GM18870 (cell line): ENCODE measurements at regions not wholly inside any gene's neighbourhood (a gene's known extent, or its start where the extent isn't known, plus 50 kb on each side); places are given as distances from the start of the nearest gene placed in this dataset.

ENCODE experiments used
- ATAC-seq: cut with Tn5 transposase; IDR thresholded peaks from one replicate; pipeline ENCODE4 v1.9.1; 2021; ENCODE audit warnings: moderate library complexity; ENCODE audit not compliant: unreplicated experiment

DNA sequence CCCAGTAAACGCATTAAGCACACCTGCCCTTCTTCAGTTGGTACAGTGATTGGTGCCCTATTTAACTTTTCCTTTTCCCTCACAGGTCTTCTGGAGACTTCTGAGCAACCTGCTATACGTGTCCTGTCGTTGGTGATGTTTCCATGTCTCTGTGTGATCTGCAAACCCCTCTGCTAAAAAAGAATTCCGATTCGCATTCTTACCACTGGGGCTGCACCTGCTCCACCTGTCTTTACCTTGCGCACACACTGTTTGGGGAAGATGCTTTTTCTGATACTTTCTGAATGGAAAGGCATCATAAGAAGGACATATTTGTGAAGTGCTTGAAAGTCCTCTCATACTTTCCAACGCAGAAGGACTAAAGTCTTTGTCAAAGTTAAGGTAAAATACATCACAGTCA lies 323.9 kb upstream of the SOX11 start:
- ATAC-seq, result no peak

DNA sequence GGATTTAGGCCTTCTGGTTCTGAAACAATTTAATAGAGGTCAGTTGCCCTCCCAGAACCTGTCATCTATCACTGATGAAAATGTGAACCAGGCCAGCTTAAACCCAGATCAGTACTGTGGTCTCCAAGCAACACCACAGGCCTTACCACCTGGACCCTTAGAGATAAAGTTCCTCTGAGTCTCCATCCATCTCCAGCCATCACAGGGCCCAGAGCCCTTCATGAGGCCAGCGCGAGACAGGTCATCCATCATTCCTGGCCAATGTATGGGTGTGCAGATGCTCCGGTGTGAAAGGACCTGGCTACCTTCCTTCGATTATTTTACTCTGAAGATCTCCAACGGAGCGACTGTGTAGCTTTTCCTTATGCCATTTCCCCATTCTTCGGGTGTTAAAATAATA lies 322.7 kb upstream of the SOX11 start:
- ATAC-seq, result no peak

DNA sequence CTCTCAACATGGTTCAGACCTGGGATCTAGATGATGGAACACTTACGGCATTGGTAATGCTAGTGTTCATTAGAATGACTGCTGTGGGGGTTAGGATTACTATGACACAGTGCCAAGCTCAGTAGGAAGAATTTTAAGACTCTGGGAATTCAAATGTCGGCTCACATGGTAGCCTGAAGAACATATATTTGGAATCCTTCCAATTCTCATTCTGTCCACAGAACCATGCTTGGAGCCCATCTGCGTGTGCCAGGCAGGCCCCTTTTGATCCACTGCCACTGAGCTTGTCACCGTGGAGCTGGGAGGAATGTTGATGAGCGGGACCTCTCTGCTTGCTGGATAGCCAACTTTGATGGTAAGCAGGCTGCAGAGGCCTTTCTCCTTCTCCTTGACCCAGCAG lies 322.0 kb upstream of the SOX11 start:
- no peak for ATAC-seq

DNA sequence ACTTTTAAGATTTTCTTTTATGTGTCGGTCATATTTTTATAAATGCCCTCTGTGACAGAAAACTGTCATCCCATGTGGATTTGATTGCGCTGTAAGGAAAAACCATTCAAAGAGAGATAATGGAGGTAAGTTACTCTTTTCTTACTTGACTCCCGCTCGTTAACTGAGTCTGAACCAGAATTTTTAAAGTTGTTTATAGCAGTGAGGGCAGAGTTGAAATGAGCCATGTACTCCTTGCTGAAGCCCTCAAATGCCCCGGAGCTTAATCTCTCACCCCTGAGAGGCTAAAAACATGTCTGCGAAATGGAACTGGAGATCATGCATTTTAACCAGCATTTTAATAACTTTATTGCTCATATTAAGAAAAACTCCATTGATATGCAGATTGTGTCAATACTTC lies 320.0 kb upstream of the SOX11 start:
- ATAC-seq, result no peak

DNA sequence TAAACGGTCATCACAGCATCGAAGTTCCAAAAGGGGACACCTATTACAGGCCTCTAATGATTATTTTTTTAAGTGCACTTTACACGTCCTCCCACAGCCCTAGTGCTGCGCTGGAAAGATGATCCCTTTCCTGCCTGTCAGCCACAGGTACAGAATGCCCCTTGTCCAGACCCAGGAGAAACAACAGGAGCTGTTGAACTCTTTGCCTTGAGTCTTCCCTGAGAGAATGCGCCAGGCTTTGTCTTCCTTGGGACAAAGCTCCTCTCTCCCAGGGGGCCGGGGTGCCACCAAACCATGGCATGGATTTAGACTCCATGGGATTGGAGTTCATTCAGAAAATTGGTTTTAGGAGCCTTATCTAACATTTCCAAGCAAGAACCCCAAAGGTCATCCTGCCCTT lies 319.0 kb upstream of the SOX11 start:
- ATAC-seq, result no peak

DNA sequence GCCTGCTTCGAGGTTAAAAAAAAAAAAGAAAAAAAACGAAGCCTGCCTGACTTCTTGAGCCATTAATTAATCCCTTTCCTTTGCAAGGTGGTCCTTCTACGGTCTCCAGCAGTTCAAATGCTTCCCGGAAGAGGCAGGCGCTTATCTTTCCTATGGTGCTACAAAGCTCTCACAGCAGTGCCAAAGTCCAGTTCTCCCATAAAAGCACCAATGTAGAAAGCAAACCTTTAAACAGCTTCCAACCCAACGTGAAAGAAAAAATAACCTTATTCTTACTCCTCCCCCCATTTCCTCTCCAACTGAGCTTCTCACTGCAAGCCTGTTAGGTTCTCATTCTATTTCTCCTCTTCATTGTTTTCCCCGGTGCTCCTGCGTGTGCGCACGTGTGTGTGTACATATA lies 317.4 kb upstream of the SOX11 start:
- ATAC-seq, result no peak

DNA sequence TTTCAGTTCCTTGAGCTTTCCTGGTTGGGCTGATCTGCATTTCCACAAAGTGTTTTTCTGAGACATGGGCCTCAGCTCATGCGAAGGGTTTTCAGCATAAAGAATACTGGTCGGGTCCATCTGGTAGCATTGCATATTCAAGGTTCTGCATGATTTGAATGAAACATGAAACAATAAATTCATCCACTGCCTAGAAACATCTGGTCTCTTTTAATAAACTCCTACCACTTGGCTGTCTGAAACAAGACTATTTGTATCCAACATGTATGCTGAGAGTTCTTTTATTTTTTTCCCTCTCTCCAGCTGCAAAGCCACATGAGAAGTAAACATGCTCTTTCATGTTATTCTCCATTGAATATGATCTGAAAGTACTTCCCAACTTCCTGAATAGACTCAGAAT lies 314.9 kb upstream of the SOX11 start:
- no peak for ATAC-seq

DNA sequence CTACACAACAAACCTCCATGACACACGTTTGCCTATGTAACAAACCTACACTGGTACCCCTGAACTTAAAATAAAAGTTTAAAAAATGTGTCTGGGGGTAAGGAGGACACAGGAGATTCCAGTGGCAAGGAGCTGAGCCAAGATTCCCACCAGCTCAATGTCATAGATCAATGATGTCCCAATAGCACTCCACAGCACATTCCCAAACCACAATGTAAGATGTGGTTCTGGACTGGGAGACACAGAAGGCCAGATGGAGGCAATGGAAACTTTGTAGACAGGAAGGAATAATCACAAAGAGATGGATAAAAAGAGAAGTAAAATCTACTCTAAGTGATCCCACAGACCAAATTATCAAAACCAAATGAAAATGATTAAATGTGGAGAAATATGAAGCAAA lies 312.4 kb upstream of the SOX11 start:
- no peak for ATAC-seq

DNA sequence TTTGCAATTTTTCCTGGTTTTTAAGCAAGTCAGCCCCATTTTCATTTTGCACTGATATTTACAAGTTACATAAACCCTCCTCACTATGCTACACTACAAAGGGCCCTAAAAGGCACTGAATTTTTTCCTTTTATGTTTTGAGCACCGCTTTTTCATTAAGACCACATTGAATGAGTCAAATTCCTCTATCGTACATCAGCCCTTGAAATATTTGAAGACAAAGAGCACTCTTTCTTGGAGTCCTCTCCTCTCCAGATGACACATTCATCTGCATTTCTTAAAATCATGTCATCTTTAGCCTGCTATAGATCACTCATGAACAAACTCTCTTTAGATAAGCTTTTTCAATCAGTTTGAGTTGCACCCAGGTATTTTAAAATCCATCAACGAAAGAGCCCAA lies 306.6 kb upstream of the SOX11 start:
- ATAC-seq, result no peak

DNA sequence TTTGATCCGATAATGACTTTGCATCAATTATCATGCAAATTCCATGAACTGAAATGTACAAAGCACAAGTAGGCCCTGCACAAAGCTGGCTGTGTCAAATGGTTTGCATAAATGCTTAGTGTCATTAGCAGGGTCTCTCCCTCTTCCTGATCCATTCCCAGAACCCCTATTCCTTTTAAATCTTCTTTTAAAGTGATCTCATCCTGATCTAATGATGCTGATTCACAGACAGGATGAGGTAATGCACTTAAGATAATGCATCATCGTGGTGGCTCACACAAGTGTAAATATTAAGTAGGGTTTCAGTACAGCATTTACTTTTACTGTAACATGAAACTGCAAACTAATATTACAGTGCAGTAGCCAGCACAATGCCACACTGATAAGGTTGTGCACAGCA lies 304.8 kb upstream of the SOX11 start:
- no peak for ATAC-seq

DNA sequence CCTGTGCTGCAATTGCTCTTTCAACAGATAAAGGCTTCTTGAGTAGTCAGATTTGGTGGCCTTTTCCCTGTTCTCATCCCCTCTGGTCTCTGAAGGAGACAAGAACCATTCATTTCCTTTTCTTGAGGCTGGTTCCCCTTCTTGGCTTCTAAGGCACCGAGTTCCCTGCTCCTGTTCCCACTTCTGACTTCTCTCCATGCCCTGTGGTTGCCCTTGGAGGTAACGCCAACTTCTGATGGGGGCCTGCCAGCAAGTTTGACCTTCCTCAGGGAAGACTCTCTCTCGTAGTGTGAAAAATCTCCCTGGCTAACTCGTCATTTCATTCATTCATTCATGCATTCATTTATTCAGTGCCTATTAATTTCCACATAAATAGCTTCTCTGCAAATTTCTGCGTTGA lies 302.4 kb upstream of the SOX11 start:
- no peak for ATAC-seq

DNA sequence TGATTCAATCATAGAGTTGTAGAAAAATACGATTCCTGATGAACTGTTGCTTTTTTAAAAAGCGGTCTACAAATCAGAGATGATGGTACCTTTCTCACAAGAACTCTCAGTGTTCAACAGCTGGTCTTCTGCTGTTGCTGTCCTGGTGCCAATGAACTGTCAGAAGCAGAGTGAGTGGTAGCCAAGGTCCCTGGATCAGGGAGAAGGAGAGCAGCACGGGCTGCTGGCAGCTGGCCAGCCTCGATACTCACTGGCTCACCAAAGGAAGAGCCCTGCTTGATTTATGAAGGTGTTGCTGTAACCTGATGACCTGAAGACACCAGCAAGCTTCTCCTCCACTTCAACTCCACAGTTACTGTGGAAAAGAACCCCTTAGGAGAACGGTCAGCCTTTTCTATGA lies 300.8 kb upstream of the SOX11 start:
- ATAC-seq, result no peak

DNA sequence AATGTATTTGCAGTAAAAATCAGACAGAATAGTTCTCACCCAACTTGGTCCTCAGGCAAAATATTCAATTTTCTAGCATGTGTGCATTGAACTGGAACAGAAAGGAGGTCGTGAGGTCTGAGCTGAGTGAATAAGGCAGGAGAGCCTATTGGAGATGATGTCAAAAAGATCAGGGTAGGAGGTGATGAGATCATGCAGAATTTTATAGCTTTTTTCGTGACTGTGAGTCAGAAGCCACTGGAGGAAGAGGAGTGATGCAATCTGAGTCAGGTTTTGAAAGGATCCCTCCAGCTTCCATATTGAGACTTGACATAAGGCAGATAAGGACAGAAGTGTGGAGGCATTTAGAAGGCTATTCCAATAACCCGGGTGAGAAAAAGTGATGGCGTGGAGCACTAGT lies 299.5 kb upstream of the SOX11 start:
- no peak for ATAC-seq

DNA sequence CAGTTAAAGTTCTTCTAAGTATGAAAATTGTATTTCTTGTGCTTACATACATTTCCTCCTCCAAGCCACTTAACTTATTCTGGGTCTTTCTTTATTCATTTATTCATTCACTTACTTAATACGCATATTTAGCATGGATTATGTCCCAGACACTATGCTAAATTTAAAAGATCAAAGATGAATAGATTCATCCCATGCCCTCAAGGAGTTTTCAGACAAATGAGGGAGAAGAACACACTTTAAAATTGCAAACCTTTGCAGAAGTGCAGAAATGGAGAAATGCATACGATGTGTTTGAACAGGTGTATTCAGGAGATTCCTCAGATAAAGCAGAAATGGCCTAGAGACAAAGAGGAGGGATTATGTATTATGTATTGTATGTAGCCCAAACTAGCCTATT lies 298.7 kb upstream of the SOX11 start:
- ATAC-seq, result no peak

DNA sequence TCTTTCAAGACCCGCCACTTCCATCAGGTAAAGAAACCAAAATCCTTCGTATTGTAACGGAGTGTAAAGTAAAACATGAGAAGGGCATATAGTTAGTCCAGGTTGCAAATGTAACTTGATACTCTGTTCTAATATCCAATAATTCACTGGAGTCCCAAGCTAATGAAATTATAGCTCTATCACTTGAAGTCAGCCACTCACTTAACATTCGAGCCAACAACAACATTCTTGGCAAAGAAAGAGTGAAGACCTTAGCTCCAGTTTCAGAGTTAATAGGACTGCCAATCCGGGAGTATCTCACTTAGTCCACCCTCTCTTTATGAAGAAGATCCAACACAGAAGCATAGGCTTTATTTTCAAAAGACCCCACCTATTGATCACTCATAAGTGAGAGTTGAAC lies 298.0 kb upstream of the SOX11 start:
- ATAC-seq, result no peak

DNA sequence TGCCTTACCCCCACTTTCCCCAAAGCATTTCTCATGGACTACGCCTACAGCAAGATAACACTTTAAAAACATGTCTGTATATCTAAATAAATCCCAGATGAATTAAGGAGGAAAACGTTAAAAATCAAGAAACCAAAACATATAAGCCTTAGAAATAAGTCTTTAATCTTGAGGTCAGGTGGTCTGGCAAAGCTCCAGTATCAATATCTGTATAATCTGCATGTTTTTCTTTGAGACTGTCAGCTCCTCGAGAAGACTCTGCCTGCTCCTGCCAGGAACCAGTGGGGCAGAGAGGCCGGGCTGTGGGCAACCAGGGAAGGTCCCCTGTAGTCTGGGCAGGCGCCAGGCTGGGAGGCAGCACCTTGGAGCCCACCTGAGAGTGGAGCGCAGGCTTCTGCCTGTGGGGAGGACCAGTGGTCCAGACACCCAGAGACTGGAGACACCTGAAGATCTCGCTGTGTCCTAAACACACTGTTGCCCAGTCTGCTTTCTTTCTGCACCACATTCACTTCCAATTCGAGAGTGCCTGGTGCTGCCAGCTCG lies 291.0 kb upstream of the SOX11 start:
- no peak for ATAC-seq

DNA sequence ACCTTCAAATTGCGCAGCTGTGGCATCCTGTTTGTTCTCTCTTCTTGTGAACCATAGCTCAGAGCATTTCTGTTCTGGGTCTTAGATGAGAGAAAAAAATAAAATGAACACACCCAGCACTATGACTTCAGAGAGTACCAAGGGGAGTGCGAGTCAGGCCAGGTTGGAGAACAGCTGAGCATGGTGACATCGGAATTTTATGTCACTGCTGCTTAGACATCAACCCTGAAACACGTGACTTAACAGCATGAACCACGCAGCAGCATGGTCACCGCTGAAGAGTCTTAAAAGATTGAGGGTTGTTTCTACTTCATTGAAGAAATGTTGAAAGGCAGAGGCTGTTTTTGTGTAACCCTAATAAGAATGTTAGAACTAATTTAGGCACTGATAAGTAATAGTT lies 288.8 kb upstream of the SOX11 start:
- no peak for ATAC-seq

DNA sequence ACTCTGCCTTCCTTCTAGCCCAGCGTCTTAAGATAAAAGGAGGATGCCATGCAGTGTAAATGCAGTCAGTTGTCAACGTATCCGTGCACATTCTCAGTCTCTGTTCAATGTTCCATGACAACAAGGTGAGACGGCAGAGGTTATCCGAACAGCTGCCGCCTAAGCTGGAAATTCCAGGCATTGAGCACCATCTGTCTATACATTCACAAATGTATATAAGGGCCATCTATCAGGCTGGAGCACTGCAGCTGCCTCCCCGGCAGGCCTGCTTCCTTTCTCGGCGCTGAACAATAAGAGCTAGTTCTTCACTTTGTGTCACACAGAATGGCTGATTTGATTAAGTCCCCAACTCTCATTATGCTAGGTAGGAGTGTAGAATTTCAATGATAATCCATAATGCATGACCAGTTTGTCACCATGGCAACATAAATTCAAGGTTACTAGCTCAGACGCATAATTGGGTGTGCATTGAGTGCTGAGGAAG lies 282.2 kb upstream of the SOX11 start:
- ATAC-seq, result no peak

DNA sequence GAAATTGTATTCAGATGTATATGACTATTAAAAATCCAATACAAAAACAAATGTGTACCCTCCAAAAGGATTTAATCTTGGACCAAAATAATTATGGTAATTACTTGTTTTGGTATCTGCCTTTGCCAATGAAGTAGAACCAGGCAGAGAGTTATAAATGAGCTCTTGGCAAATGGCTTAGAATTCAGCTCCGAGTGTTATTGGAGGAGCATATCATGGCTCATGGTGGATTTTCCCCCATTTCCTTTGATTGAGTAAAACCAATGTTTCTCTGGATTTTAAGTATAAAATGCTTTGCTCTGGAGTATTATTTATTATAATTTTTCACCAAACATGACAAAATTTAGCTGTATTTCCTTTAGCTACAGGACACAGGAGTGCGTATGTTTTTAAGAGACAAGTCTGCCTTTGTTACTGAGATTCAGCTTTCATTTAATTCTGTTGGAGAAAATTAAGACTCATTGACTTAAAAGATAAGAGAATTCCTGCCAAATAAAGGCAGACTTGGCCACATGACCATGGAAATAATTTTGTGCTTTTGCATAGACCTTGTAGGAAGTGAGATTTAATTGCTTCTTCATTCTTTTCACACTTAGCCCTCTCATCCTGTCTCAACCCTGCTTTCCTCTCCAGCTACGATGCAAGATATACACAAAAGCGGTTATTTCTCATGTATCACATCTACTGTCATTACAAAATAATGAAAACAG lies 281.0 kb upstream of the SOX11 start:
- ATAC-seq, result no peak

DNA sequence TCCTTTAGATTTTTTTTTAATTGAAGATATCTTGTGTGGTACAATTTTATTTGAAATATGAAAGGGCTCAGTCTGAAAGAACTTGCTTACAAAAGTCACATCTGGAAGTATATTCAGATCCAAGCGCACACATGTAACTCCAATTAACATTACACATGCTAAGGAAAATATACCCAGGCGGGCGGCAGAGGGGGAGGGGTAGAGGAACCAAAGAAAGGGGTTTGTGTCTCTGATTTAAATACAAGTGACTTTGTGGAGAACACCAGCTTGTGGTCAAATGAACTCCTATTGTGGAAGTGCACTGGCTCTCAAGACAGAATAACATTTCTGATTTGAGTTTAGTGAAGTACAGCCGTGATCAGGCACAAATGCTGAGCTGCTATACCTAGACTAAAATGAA lies 280.2 kb upstream of the SOX11 start:
- ATAC-seq, result no peak

DNA sequence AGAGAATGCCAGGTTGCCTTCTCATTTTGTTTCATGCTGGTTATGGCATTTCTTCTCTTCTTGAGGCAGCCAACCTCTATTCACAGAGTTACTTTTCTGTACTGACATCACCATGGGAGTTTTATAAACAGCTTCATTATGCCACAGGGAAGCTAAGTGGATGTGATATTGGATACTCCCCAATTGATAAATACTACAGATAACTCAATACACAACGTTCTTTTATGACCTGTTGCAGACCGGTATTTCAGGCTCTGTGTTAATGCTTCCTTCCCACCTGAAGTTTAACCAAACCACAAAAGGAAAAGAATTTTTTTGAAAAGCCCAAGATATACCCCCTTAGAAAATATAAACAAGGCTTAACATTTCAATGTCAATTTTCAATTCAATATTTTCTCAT lies 258.3 kb upstream of the SOX11 start:
- ATAC-seq, result no peak

DNA sequence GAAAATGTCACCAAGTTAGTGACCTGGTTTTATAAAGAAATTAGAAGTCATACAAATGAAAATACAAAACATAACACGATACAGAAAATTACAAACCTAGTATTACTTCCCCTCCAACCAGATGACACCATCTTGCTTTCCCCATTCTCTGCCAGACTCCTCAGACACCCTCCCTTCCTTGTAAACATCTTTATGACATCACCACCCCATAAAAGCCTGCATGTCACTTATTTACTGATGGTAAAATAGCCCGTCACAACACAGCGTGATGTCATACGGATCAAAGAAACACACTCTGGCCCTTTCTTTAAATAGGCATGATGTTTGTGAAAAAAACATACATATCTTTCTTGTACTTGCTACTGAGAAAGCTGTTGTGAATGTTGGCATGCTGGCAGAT lies 254.8 kb upstream of the SOX11 start:
- ATAC-seq, result no peak

DNA sequence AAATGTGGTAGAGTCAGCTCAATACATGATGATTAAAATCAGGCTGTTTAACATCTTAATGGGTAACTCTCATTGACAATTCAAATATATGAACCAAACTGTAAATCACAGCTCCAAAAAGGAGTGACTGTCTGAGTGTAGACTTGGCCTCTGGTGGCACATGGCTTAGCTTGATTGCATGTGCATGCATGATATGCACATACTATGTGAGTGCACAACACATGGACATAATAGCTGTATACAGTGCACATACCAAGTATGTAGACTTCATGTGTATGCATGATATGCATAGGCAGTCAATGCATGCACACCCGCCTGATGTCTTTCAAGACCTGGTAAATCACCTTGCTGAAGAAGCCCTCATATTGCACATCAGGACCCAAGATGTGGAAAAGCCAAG lies 252.0 kb upstream of the SOX11 start:
- ATAC-seq, result no peak
